Astrocyte (in vitro differentiated cells and primary cell): ENCODE measurements at regions not wholly inside any gene's neighbourhood (a gene's known extent, or its start where the extent isn't known, plus 50 kb on each side); places are given as distances from the start of the nearest gene placed in this dataset.
A peak's percentile ranks its signal among the peaks of the same experiment; 100 is the strongest.

Experiments
- DNase-seq: peaks from one replicate; pipeline ENCODE4 v3.0.0-alpha.2; 2010; ENCODE audit warnings: low read depth
- FAIRE-seq: peaks from 2 replicates; lab custom pipeline; 2011; peaks lifted over from hg19 to GRCh38; lab: Jason Lieb, UNC
- H2AFZ ChIP-seq: 2 replicates; pipeline ENCODE4 v1.6.0; 2012; ENCODE audit warnings: low read depth, low read length, inconsistent platforms
- H3K27ac ChIP-seq: 2 replicates; pipeline ENCODE4 v1.5.1; 2011; ENCODE audit warnings: low read depth, low read length, inconsistent platforms
- H3K27me3 ChIP-seq: 2 replicates; pipeline ENCODE4 v1.6.0; 2011; ENCODE audit warnings: low read length, inconsistent platforms; ENCODE audit not compliant: insufficient read depth
- H3K36me3 ChIP-seq: 2 replicates; pipeline ENCODE4 v1.5.1; 2011; ENCODE audit warnings: low read length, inconsistent platforms; ENCODE audit not compliant: insufficient read depth
- H3K4me1 ChIP-seq: 2 replicates; pipeline ENCODE4 v1.5.1; 2011; ENCODE audit warnings: low read length, inconsistent platforms; ENCODE audit not compliant: insufficient read depth
- H3K4me2 ChIP-seq: 2 replicates; pipeline ENCODE4 v1.6.0; 2012; ENCODE audit warnings: low read length, inconsistent platforms
- H3K4me3 ChIP-seq: 2 replicates; pipeline ENCODE4 v1.5.1; 2011; ENCODE audit warnings: low read depth, mild to moderate bottlenecking, low read length, inconsistent platforms; ENCODE audit not compliant: insufficient read depth
- H3K79me2 ChIP-seq: 2 replicates; pipeline ENCODE4 v1.6.0; 2012; ENCODE audit warnings: mild to moderate bottlenecking, low read length, inconsistent platforms; ENCODE audit not compliant: insufficient read depth
- H3K9ac ChIP-seq: 2 replicates; pipeline ENCODE4 v1.6.0; 2012; ENCODE audit warnings: mild to moderate bottlenecking, low read length, inconsistent platforms
- H3K9me3 ChIP-seq: 2 replicates; pipeline ENCODE4 v1.5.1; 2012; ENCODE audit warnings: low read depth, mild to moderate bottlenecking, low read length, inconsistent platforms; ENCODE audit not compliant: insufficient read depth
- H4K20me1 ChIP-seq: 2 replicates; pipeline ENCODE4 v1.6.0; 2012; ENCODE audit warnings: low read length, inconsistent platforms; ENCODE audit not compliant: insufficient read depth
- H3K27ac Mint-ChIP-seq: one replicate; pipeline ENCODE4 v1.8.0; 2021; ENCODE audit warnings: mild to moderate bottlenecking, mixed read lengths; ENCODE audit not compliant: unreplicated experiment
- H3K27me3 Mint-ChIP-seq: one replicate; pipeline ENCODE4 v1.8.0; 2021; ENCODE audit warnings: low read depth, mixed read lengths; ENCODE audit not compliant: unreplicated experiment
- H3K36me3 Mint-ChIP-seq: one replicate; pipeline ENCODE4 v1.8.0; 2021; ENCODE audit warnings: low read depth, mixed read lengths; ENCODE audit not compliant: unreplicated experiment
- H3K4me1 Mint-ChIP-seq: one replicate; pipeline ENCODE4 v1.8.0; 2021; ENCODE audit warnings: low read depth, mixed read lengths; ENCODE audit not compliant: unreplicated experiment
- H3K4me3 Mint-ChIP-seq: one replicate; pipeline ENCODE4 v1.8.0; 2021; ENCODE audit warnings: mild to moderate bottlenecking, moderate library complexity, mixed read lengths; ENCODE audit not compliant: unreplicated experiment
- H3K9me3 Mint-ChIP-seq: one replicate; pipeline ENCODE4 v1.8.0; 2021; ENCODE audit warnings: mild to moderate bottlenecking, mixed read lengths; ENCODE audit not compliant: unreplicated experiment
- EZH2 ChIP-seq: IDR thresholded peaks from 2 replicates; pipeline ENCODE4 v1.6.1; 2012; ENCODE audit warnings: mild to moderate bottlenecking, low read length, inconsistent platforms; ENCODE audit not compliant: insufficient read depth
- TF ChIP-seq, protein P1 (sequence below): IDR thresholded peaks from 2 replicates; pipeline ENCODE4 v1.5.1; 2011; ENCODE audit warnings: low read depth, mild to moderate bottlenecking, inconsistent platforms, low read length, moderate library complexity; ENCODE audit not compliant: insufficient read depth

GRCh38 chr4:100834616-100835015 lies 316.8 kb upstream of the EMCN start:
- Histone ChIP-seq H3K27me3 (no peaks in the 10 kb centered on the region), H3K9me3 (peaks cover 2% of the 10 kb centered on the region), H3K9ac (no peak overlapping the region), H4K20me1 (no peaks in the 10 kb centered on the region), H3K27ac (no peak overlapping the region), H3K4me1 (no peaks in the 10 kb centered on the region), H3K4me2 (no peak overlapping the region), H3K4me3 (no peak overlapping the region), H3K36me3 (no peaks in the 10 kb centered on the region), H3K79me2 (no peaks in the 10 kb centered on the region), H2AFZ (no peak overlapping the region)
- no peak overlapping the region for H3K27ac Mint-ChIP-seq
- H3K36me3 Mint-ChIP-seq: no peaks in the 10 kb centered on the region
- FAIRE-seq (no peak), DNase-seq (no peak)
- no peak overlapping the region for H3K4me3 Mint-ChIP-seq
- TF ChIP-seq EZH2: no peak
- TF ChIP-seq, protein P1, sequence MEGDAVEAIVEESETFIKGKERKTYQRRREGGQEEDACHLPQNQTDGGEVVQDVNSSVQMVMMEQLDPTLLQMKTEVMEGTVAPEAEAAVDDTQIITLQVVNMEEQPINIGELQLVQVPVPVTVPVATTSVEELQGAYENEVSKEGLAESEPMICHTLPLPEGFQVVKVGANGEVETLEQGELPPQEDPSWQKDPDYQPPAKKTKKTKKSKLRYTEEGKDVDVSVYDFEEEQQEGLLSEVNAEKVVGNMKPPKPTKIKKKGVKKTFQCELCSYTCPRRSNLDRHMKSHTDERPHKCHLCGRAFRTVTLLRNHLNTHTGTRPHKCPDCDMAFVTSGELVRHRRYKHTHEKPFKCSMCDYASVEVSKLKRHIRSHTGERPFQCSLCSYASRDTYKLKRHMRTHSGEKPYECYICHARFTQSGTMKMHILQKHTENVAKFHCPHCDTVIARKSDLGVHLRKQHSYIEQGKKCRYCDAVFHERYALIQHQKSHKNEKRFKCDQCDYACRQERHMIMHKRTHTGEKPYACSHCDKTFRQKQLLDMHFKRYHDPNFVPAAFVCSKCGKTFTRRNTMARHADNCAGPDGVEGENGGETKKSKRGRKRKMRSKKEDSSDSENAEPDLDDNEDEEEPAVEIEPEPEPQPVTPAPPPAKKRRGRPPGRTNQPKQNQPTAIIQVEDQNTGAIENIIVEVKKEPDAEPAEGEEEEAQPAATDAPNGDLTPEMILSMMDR: no peak
- H3K9me3 Mint-ChIP-seq: no peaks in the 10 kb centered on the region
- no peaks in the 10 kb centered on the region for H3K27me3 Mint-ChIP-seq
- H3K4me1 Mint-ChIP-seq: no peaks in the 10 kb centered on the region

DNA sequence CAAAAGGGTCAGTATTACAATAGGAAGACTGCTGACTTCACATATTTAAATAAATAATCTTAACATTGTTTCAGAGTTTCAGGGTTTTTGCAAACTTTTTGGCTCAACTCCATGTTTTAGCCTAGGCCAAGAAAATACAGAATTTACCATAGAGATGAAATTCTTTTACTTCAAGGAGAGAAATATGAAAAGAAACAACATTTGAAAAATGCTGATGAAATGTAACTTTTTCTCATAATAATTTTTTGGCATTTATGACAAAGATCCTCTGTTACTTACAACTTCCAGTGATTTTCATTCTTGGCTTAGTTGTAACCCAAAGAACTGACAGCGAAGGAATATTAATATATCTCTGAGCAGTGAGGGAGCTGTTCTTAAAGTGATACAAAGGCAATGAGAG lies 316.1 kb upstream of the EMCN start:
- Histone ChIP-seq H3K27ac (no peak overlapping the region), H3K9ac (no peak overlapping the region), H3K4me3 (no peak overlapping the region), H3K4me1 (no peaks in the 10 kb centered on the region), H3K9me3 (peaks cover 2% of the 10 kb centered on the region), H3K36me3 (no peaks in the 10 kb centered on the region), H3K79me2 (no peaks in the 10 kb centered on the region), H3K4me2 (no peak overlapping the region), H4K20me1 (no peaks in the 10 kb centered on the region), H3K27me3 (no peaks in the 10 kb centered on the region), H2AFZ (no peak overlapping the region)
- Mint-ChIP-seq H3K4me1 (no peaks in the 10 kb centered on the region), H3K9me3 (no peaks in the 10 kb centered on the region), H3K36me3 (no peaks in the 10 kb centered on the region), H3K27me3 (no peaks in the 10 kb centered on the region), H3K4me3 (no peak overlapping the region), H3K27ac (no peak overlapping the region)
- no peak for FAIRE-seq
- no peak for DNase-seq
- TF ChIP-seq, protein P1: no peak
- no peak for TF ChIP-seq EZH2

DNA sequence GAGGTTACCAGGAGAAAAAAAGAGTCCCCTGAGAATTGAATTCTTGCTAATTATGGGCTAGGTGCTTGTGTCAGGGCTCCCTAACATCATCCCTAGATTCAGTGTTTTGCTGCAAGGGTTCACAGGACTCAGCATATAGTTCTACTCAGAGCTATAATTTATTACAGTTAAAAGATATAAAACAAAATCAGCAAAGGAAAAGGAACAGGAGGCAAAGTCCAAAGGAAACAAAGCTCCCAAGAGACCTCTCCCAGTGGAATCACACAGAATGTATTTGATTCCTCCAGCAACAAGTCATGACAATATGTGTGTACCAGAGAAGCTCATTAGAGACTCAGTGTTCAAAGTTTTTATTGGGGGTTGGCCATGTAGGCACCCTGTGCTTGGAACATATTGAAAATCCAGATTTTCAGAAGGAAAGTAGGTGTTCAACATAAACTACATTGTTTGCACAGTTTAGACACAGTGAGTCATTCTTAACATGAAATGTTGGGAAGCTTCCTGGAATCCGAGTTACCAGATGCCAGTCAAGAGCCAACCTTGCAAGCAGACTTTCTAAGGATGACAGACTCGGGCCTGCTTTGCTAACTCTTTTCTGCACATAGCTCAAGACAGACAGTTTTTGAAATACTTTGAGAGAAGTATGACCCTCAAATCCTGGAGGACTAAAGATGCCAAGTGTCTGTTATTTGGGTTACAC lies 311.3 kb upstream of the EMCN start:
- Mint-ChIP-seq H3K9me3 (peaks cover 2% of the 10 kb centered on the region), H3K27ac (no peak overlapping the region), H3K27me3 (no peaks in the 10 kb centered on the region), H3K36me3 (no peaks in the 10 kb centered on the region), H3K4me1 (peaks cover 5% of the 10 kb centered on the region), H3K4me3 (no peak overlapping the region)
- no peak overlapping the region for H3K27ac ChIP-seq
- TF ChIP-seq, protein P1: no peak
- TF ChIP-seq EZH2: no peak
- no peak overlapping the region for H3K4me2 ChIP-seq
- FAIRE-seq (peak; percentile 29), DNase-seq (peak; percentile 51)
- H2AFZ ChIP-seq: no peak overlapping the region
- H4K20me1 ChIP-seq: no peaks in the 10 kb centered on the region
- H3K9ac ChIP-seq: no peak overlapping the region
- H3K36me3 ChIP-seq: no peaks in the 10 kb centered on the region
- H3K4me1 ChIP-seq: no peaks in the 10 kb centered on the region
- H3K79me2 ChIP-seq: no peaks in the 10 kb centered on the region
- no peaks in the 10 kb centered on the region for H3K27me3 ChIP-seq
- no peak overlapping the region for H3K4me3 ChIP-seq
- H3K9me3 ChIP-seq: peaks cover 2% of the 10 kb centered on the region
